Activated naive CD4-positive, alpha-beta T cell treated with anti-CD3 and anti-CD28 coated beads, Interleukin-2, amount 50 U/mL, for 24 hours (primary cell): ENCODE measurements at regions not wholly inside any gene's neighbourhood (a gene's known extent, or its start where the extent isn't known, plus 50 kb on each side); places are given as distances from the start of the nearest gene placed in this dataset.
"Not testable (repeated sequence)": the region's sequence is repeated elsewhere in the genome, so short reads cannot be mapped to it uniquely, and the experiment has no call there.

Experiments
- H3K27ac Mint-ChIP-seq: one replicate; pipeline ENCODE4 v1.8.0; 2021; ENCODE audit warnings: mild to moderate bottlenecking, mixed read lengths
- H3K27me3 Mint-ChIP-seq: one replicate; pipeline ENCODE4 v1.8.0; 2021; ENCODE audit warnings: mixed read lengths
- H3K36me3 Mint-ChIP-seq: one replicate; pipeline ENCODE4 v1.8.0; 2021; ENCODE audit warnings: mixed read lengths
- H3K4me1 Mint-ChIP-seq: one replicate; pipeline ENCODE4 v1.8.0; 2021; ENCODE audit warnings: mixed read lengths
- H3K4me3 Mint-ChIP-seq: one replicate; pipeline ENCODE4 v1.8.0; 2021; ENCODE audit warnings: mild to moderate bottlenecking, mixed read lengths
- H3K9me3 Mint-ChIP-seq: one replicate; pipeline ENCODE4 v1.8.0; 2021; ENCODE audit warnings: mixed read lengths

DNA sequence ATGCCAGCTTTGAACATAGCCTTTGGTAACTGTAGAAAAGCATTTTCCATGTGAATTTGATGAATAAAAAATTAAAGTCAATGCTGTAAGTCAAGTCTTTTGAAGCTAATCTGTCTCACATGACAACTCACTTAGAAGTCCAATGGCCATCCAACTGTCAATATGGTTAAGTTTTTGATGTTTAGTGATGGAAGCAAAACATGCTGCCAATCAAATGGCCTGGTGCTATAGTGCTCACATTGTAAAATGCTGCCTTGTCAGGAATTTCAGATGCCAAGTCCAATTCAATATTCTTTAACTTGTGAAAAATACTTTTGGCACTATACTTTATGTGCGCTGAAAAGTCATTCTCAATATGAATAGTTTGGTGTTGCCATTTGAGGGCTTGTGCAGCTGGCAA is 1361.8 kb upstream of the ALCAM start:
- H3K36me3 Mint-ChIP-seq: no peaks in the 10 kb centered on the region
- no peaks in the 10 kb centered on the region for H3K4me1 Mint-ChIP-seq
- no peak overlapping the region for H3K4me3 Mint-ChIP-seq
- H3K27me3 Mint-ChIP-seq: no peaks in the 10 kb centered on the region
- H3K27ac Mint-ChIP-seq: no peak overlapping the region
- H3K9me3 Mint-ChIP-seq: no peaks in the 10 kb centered on the region

DNA sequence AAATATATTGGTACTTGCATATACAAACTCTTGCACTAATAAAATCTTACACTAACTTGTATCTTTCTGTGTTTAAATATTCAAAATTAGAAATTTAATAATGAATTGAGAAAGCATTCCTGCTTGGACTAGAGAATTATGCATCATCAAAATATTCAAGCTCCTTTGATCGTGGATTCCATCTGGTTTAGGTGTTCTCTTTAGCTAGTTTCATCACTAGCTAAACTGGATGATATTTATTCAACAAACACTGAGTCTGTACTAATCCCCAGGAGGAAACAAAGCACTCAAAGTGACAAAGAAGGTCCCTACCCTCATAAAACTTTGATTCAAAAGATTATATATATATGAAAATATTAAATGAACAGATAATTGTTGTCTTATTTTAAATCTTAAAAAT is 1360.9 kb upstream of the ALCAM start:
- Mint-ChIP-seq H3K27ac (no peak overlapping the region), H3K36me3 (no peaks in the 10 kb centered on the region), H3K4me3 (no peak overlapping the region), H3K9me3 (no peaks in the 10 kb centered on the region), H3K4me1 (no peaks in the 10 kb centered on the region), H3K27me3 (no peaks in the 10 kb centered on the region)

DNA sequence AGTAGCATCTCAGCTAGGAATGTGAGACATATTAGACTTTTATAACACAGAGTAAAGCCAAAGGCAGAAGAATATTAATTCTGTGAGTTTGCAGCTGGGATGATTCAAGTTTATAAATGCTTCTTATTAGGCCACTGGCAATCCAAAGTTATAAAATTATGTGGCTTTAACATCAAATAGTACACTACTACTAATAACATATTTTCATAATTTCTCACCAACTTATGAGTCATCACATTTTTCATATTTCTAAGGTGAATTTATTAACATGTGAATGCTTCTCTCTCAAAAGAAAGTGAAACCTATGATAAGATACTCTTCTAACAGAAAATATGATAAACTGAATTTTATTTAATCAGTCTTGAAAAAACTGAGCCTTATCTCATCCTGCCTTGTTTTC is 1348.2 kb upstream of the ALCAM start:
- H3K9me3 Mint-ChIP-seq: peaks cover 5% of the 10 kb centered on the region
- no peaks in the 10 kb centered on the region for H3K4me1 Mint-ChIP-seq
- no peak overlapping the region for H3K4me3 Mint-ChIP-seq
- no peaks in the 10 kb centered on the region for H3K27me3 Mint-ChIP-seq
- H3K36me3 Mint-ChIP-seq: no peaks in the 10 kb centered on the region
- no peak overlapping the region for H3K27ac Mint-ChIP-seq

DNA sequence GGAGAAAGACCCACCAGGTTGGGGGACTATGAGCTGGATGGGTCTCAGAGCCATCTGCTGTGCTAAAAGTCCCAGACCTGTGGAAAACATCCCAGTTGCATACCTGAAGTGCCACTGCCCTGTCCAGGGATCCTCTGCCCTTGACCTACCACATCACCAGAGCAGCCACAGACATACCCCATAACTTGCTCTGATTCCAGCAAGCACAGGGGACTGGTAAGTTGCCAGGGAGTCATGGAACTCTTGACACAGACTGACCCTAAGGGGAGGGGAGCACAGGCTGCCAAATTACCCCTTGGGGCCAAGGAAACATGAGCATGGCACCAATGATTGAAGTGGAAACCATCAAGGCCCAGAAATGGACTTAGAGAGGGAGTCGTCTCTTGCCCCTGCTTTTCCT is 1335.1 kb upstream of the ALCAM start:
- no peaks in the 10 kb centered on the region for H3K27me3 Mint-ChIP-seq
- no peak overlapping the region for H3K27ac Mint-ChIP-seq
- no peaks in the 10 kb centered on the region for H3K36me3 Mint-ChIP-seq
- no peaks in the 10 kb centered on the region for H3K9me3 Mint-ChIP-seq
- H3K4me3 Mint-ChIP-seq: no peak overlapping the region
- H3K4me1 Mint-ChIP-seq: no peaks in the 10 kb centered on the region

DNA sequence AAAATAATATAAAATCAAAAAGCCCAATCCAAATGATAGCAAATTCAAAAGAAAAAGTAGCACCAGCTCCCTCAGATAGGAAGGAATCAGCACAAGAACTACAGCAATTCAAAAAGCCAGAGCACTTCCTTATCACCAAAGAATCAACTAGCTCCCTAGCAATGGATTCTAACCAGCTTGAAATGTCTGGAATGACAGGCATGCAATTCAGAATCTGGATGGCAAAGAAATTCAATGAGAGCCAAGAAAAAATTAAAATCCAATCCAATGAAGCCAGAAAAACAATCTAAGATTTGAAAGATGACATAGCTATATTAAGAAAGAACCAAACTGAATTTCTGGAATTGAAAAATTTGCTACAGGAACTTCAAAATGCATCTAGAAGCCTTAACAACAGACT is 1334.4 kb upstream of the ALCAM start:
- H3K4me1 Mint-ChIP-seq: no peaks in the 10 kb centered on the region
- no peaks in the 10 kb centered on the region for H3K9me3 Mint-ChIP-seq
- H3K36me3 Mint-ChIP-seq: no peaks in the 10 kb centered on the region
- no peak overlapping the region for H3K4me3 Mint-ChIP-seq
- H3K27me3 Mint-ChIP-seq: no peaks in the 10 kb centered on the region
- no peak overlapping the region for H3K27ac Mint-ChIP-seq

DNA sequence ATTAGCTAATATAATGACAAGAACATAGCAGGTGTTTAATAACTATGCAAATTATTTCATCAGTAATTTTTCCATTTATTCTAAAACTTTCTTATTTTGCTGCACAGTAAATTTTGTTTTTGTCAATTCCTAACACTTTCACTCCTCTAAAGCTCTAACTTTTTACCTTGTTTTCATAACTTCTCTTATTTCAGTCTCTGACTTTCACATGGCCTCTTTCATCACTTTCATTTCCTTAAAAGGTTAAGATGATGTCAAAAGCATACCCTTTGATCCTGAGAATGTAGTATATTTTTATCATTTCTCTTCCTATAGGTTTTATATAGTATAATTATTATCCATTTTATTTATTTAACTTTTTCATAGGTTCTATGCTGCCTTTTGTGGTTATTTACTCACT is 1325.8 kb upstream of the ALCAM start:
- no peaks in the 10 kb centered on the region for H3K9me3 Mint-ChIP-seq
- H3K27me3 Mint-ChIP-seq: no peaks in the 10 kb centered on the region
- H3K4me3 Mint-ChIP-seq: no peak overlapping the region
- H3K36me3 Mint-ChIP-seq: no peaks in the 10 kb centered on the region
- H3K4me1 Mint-ChIP-seq: no peaks in the 10 kb centered on the region
- no peak overlapping the region for H3K27ac Mint-ChIP-seq

DNA sequence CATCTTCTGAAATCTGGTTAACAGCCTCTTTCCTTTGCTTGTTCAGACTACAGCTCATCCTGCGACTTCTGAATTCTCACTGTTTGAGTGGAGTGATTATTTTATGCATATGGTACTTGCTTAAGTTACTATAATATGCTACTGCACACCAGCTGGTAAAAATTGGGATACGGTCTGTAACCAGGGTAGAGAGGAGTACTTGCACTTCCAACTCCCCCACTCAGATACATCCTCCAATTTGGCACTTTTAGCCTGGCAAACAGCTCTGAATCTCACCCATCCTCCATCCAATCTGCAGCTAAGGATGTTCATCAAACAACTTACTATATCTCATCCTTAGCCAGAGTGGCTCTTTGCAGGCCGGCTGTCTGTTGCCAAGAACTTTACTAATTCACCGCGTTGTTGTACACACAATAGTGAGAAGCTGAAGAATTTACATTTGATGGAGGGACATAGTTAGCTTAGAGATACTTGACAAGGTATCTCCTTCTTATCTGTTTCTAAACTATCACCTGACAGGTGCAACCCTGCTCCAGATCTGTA is 1323.6 kb upstream of the ALCAM start:
- H3K4me3 Mint-ChIP-seq, H3K27me3 Mint-ChIP-seq, H3K4me1 Mint-ChIP-seq, H3K9me3 Mint-ChIP-seq, H3K27ac Mint-ChIP-seq, H3K36me3 Mint-ChIP-seq: not testable (repeated sequence)

DNA sequence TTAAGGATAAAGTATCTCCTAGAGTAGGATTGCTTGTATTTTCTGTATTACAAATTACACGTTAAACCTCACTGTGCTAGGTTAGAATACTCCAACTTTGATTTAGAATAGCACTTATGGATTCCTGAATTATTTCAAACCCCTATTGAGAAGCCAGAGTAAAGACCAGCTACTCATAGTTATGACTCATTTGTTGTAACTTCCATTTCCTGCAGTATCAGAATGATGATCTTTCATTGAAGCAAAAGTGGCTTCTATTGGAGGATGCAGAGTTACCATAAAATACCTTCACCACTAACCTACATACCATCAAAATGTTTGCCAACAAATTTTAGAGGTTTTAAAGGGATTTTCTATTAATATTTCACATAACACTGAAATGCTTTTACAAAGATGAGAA is 1322.7 kb upstream of the ALCAM start:
- Mint-ChIP-seq H3K9me3 (no peaks in the 10 kb centered on the region), H3K27ac (no peak overlapping the region), H3K27me3 (no peaks in the 10 kb centered on the region), H3K4me1 (no peaks in the 10 kb centered on the region), H3K36me3 (no peaks in the 10 kb centered on the region), H3K4me3 (no peak overlapping the region)

DNA sequence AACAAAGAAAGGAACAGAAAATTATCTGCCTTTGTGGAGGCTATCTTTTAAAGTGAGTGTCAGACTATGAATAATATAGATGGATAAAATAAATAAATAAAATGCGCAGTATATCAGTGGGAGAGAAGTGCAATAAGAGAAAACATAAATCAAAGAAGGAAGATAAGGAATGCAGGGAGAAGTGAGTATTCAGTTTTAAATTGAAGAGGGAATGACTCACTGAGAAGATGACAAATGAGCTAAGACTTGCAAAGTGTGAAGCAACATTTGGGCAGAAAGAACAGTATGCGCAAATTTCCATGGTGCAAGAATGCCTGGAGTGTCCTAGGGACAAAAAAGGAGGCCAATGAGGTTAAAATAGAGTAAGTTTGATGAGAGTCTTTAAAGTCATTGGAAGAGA is 1300.1 kb upstream of the ALCAM start:
- Mint-ChIP-seq H3K4me1 (no peaks in the 10 kb centered on the region), H3K4me3 (no peak overlapping the region), H3K27ac (no peak overlapping the region), H3K27me3 (no peaks in the 10 kb centered on the region), H3K36me3 (no peaks in the 10 kb centered on the region), H3K9me3 (no peaks in the 10 kb centered on the region)

DNA sequence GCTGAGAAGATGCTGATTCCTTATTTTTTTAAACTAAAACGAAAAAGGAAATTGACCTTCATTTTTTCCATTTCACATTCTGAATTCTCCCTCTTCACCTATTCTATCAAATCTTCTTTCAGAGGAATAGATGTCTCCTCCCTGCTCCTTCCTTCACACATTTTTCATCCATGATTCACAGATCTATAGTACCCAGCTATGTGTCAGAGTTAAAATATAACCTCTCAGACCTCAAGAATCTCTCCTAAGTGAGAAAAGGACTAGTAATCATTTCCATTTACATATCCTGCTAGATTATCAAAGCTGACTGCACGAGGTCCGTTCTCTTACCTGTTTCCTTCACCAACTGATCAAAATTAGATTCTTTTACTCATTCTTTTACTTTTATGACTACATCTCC is 1297.6 kb upstream of the ALCAM start:
- no peaks in the 10 kb centered on the region for H3K27me3 Mint-ChIP-seq
- no peak overlapping the region for H3K27ac Mint-ChIP-seq
- H3K4me3 Mint-ChIP-seq: no peak overlapping the region
- H3K36me3 Mint-ChIP-seq: no peaks in the 10 kb centered on the region
- H3K4me1 Mint-ChIP-seq: no peaks in the 10 kb centered on the region
- H3K9me3 Mint-ChIP-seq: no peaks in the 10 kb centered on the region

DNA sequence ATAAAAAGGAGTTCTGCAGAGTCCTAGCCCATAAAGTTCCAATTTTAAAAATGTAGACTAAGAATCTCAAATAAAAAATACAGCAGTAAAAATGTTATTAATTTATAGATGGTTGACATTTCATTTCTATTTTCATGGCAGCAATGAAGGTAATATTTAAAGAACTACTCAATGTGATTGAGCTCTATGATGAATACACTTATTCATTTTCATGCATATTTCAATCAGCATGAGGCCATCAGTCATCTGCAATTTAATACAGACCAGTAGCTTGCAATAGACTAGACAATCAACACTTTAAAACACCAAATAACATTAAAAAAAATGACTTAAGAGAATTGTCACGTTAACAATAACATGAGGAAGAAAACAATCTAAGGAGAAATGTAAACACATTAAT is 1295.8 kb upstream of the ALCAM start:
- Mint-ChIP-seq H3K4me1 (no peaks in the 10 kb centered on the region), H3K4me3 (no peak overlapping the region), H3K27me3 (no peaks in the 10 kb centered on the region), H3K27ac (no peak overlapping the region), H3K9me3 (no peaks in the 10 kb centered on the region), H3K36me3 (no peaks in the 10 kb centered on the region)

DNA sequence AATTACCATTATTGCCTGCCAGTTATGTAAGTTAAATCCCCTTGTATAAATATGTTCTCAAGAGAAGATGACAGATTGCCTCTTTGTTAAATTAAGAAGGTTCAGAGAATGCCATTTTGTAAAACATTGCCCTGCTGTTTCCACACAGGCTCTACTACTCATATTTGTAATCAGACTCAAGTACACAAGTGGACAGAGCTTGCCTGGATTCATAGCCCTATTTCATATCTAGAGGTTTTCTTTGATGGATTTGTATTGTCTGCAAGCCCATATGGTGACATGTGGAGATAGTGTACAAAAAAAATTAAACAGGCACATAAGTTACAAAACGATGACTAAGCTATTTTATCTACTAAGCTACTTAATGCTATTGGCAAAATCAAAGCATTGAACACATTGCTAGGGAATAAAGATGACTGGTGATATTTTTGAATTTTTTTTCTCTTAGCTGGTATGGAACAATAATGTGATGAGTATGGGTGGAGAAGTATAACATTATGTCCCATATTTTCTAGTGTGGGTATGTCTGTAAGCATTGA is 1286.6 kb upstream of the ALCAM start:
- Mint-ChIP-seq H3K27ac (no peak overlapping the region), H3K27me3 (no peaks in the 10 kb centered on the region), H3K9me3 (no peaks in the 10 kb centered on the region), H3K4me1 (no peaks in the 10 kb centered on the region), H3K4me3 (no peak overlapping the region), H3K36me3 (no peaks in the 10 kb centered on the region)

DNA sequence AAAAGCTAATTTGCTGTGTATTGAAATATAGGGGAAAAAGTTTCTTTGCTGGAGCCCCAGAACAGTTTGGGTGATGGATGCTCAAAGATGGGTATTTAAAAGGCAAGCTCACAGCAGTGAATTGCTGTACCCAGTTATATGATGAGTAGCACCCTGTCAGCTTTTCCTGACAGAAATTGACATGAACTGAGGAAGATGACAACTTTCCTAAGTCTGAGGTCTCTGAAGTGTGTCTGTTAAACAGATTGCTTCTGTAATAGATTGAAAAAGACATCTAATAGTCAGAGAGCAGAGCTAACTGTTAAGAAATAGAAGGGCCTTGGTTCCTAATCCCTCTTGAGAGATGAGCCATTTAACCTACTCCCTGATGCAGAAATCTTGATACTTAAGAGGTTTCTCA is 1278.0 kb upstream of the ALCAM start:
- H3K36me3 Mint-ChIP-seq: no peaks in the 10 kb centered on the region
- H3K27ac Mint-ChIP-seq: no peak overlapping the region
- no peaks in the 10 kb centered on the region for H3K4me1 Mint-ChIP-seq
- H3K9me3 Mint-ChIP-seq: no peaks in the 10 kb centered on the region
- H3K27me3 Mint-ChIP-seq: no peaks in the 10 kb centered on the region
- no peak overlapping the region for H3K4me3 Mint-ChIP-seq

DNA sequence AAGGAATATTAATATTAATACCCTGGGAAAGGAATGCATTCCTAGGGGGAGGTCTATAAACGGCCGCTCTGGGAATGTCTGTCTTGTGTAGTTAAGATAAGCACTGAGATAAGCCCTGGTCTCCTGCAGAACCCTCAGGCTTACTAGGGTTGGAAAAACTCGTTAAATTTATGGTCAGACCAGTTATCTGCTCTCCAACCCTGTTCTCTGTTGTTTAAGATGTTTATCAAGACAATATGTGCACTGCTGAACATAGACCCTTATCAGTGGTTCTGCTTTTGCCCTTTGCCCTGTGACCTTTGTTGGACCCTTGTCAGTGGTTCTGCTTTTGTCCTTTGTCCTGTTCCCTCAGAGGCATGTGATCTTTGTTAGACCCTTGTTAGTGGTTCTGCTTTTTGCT is 1276.7 kb upstream of the ALCAM start:
- H3K9me3 Mint-ChIP-seq, H3K27me3 Mint-ChIP-seq, H3K27ac Mint-ChIP-seq, H3K4me3 Mint-ChIP-seq, H3K36me3 Mint-ChIP-seq, H3K4me1 Mint-ChIP-seq: not testable (repeated sequence)

DNA sequence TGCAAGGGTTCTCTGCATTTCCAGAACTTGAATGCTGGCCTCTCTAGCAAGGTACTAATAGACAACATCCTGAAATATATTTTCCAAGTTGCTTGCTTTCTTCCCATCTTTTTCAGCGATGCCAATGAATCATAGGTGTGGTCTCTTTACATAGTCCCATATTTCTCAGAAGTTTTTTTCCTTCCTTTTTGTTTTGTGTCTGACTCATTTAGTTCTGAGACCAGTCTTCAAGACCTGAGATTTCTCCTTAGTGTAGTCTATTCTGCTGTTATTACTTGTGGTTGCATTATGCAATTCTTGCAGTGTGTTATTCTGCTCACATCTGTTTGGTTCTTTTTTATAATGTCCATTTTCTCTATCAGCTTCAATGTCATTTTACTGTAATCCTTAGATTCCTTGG is 1265.0 kb upstream of the ALCAM start:
- no peaks in the 10 kb centered on the region for H3K9me3 Mint-ChIP-seq
- H3K27ac Mint-ChIP-seq: no peak overlapping the region
- H3K36me3 Mint-ChIP-seq: no peaks in the 10 kb centered on the region
- H3K4me3 Mint-ChIP-seq: no peak overlapping the region
- H3K27me3 Mint-ChIP-seq: no peaks in the 10 kb centered on the region
- H3K4me1 Mint-ChIP-seq: no peaks in the 10 kb centered on the region

DNA sequence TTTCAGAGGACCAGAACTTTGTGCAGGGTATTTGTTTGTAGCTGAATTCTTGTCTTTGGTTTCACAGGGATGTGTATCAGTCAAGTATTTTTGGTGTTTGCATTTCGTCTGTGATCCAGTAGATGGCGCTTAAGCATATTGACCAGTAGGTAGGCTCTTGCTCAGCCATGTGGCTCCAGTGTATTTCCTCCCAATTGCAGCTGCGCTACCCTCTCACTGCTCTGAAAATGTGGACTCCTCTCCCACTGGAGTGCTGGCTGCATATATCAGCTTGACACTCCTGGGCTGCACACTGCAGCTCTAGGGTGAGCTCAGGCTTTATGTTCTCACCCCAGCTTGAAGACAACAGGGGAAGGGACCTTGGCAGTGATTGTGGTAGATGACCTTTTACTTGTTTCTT is 1264.3 kb upstream of the ALCAM start:
- Mint-ChIP-seq H3K4me3 (no peak overlapping the region), H3K36me3 (no peaks in the 10 kb centered on the region), H3K4me1 (no peaks in the 10 kb centered on the region), H3K27me3 (no peaks in the 10 kb centered on the region), H3K27ac (no peak overlapping the region), H3K9me3 (no peaks in the 10 kb centered on the region)

DNA sequence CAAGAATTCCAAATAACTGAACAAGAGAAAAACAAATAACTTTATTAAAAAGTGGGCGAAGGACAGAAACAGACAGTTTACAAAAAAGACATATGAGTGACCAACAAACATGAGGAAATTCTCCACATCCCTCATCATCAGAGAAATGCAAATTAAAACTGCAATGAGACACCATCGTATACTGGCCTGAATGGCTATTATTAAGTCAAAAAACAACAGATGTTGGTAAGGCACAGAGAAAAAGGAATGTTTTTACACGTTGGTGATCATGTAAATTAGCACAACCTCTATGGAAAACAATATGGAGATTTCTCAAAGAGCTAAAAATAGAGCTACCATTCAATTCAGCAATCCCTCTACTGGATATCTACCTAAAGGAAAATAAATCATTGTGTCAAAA is 1260.4 kb upstream of the ALCAM start:
- no peaks in the 10 kb centered on the region for H3K36me3 Mint-ChIP-seq

More for the DNA sequence above, 1260.4 kb upstream of the ALCAM start:
- Mint-ChIP-seq H3K9me3 (no peaks in the 10 kb centered on the region), H3K27ac (no peak overlapping the region), H3K27me3 (no peaks in the 10 kb centered on the region), H3K4me1 (no peaks in the 10 kb centered on the region), H3K4me3 (no peak overlapping the region)
